Glutamatergic neuron (in vitro differentiated cells): ENCODE measurements at regions not wholly inside any gene's neighbourhood (a gene's known extent, or its start where the extent isn't known, plus 50 kb on each side); places are given as distances from the start of the nearest gene placed in this dataset.

Experiments
- DNase-seq: peaks from one replicate; pipeline ENCODE4 v3.0.0; 2022
- H3K27ac Mint-ChIP-seq: one replicate; pipeline ENCODE4 v1.8.0; 2020; ENCODE audit warnings: mild to moderate bottlenecking, mixed read lengths, inconsistent platforms; ENCODE audit not compliant: unreplicated experiment
- H3K27me3 Mint-ChIP-seq: one replicate; pipeline ENCODE4 v1.8.0; 2020; ENCODE audit warnings: mild to moderate bottlenecking, moderate library complexity, mixed read lengths, inconsistent platforms; ENCODE audit not compliant: unreplicated experiment
- H3K36me3 Mint-ChIP-seq: one replicate; pipeline ENCODE4 v1.8.0; 2020; ENCODE audit warnings: mild to moderate bottlenecking, mixed read lengths, inconsistent platforms; ENCODE audit not compliant: unreplicated experiment
- H3K4me1 Mint-ChIP-seq: one replicate; pipeline ENCODE4 v1.8.0; 2020; ENCODE audit warnings: mild to moderate bottlenecking, low read depth, mixed read lengths, inconsistent platforms; ENCODE audit not compliant: unreplicated experiment
- H3K4me3 Mint-ChIP-seq: one replicate; pipeline ENCODE4 v1.8.0; 2020; ENCODE audit warnings: mild to moderate bottlenecking, mixed read lengths, inconsistent platforms; ENCODE audit not compliant: unreplicated experiment
- H3K9me3 Mint-ChIP-seq: one replicate; pipeline ENCODE4 v1.8.0; 2020; ENCODE audit warnings: mild to moderate bottlenecking, moderate library complexity, mixed read lengths, inconsistent platforms; ENCODE audit not compliant: unreplicated experiment
- TF ChIP-seq, protein P1 (sequence below): fragments of 200-600 bp; sonication (generic); IDR thresholded peaks from one replicate; pipeline ENCODE4 v1.5.0; 2021; ENCODE audit not compliant: partially characterized antibody, unreplicated experiment

DNA sequence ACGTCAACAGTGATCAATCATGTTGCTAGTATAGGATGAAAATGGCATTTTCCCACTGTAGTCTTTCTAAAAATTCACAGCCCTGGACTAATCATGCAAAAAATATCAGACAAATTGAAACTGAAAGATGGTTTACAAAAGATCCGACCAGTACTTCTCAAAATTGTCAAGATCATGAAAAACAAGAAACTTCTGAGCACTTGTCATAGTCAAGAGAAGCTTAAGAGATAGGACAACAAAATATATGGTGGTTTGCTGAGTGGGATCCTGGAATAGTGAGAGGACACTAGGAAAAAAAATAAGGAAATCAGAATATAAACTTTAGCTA is 101.1 kb downstream of the NAA11 start:
- DNase-seq, result no peak
- H3K27ac Mint-ChIP-seq, result no peak overlapping the region
- TF ChIP-seq, protein P1, sequence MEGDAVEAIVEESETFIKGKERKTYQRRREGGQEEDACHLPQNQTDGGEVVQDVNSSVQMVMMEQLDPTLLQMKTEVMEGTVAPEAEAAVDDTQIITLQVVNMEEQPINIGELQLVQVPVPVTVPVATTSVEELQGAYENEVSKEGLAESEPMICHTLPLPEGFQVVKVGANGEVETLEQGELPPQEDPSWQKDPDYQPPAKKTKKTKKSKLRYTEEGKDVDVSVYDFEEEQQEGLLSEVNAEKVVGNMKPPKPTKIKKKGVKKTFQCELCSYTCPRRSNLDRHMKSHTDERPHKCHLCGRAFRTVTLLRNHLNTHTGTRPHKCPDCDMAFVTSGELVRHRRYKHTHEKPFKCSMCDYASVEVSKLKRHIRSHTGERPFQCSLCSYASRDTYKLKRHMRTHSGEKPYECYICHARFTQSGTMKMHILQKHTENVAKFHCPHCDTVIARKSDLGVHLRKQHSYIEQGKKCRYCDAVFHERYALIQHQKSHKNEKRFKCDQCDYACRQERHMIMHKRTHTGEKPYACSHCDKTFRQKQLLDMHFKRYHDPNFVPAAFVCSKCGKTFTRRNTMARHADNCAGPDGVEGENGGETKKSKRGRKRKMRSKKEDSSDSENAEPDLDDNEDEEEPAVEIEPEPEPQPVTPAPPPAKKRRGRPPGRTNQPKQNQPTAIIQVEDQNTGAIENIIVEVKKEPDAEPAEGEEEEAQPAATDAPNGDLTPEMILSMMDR, result no peak
- H3K4me3 Mint-ChIP-seq, result no peak overlapping the region
- no peaks in the 10 kb centered on the region for H3K4me1 Mint-ChIP-seq
- H3K36me3 Mint-ChIP-seq, result no peaks in the 10 kb centered on the region
- peaks cover 2% of the 10 kb centered on the region for H3K27me3 Mint-ChIP-seq
- H3K9me3 Mint-ChIP-seq, result peaks cover 2% of the 10 kb centered on the region

DNA sequence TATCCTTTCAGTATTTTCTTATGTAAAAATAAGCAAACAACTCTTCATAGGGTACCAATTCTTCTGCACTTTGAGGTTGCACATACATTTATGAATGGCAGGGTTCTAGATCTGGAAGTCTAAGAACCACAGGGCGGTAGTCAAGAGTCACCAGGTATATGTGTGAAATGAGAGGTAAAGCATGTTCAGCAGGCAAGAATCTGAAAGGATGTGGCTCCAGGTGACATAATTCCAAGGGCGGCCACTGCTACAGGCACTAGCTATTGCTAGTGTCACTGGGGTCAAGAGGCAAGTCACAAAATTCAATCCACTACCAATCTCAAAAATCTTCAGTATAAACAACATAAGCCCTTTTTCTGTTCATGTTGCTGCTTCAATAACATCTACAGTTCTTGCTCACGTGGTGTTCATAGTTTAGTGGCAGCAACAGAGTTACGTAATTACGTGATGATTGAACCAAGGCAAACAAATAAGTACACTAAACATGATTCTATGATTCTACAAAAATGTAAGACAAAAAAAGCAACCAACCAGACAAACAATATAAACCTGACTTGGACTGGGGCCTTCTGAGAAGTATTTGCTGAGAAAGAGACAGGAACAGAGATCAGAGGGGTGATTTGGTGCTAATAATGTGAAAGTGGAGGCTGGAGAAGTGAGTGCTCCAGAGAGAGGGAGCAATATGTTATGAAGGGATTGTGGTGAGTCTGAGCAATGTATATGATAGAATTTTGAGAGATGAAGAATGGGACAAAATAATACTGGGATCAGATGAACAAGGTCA is 101.7 kb downstream of the NAA11 start:
- no peak overlapping the region for H3K4me3 Mint-ChIP-seq
- no peaks in the 10 kb centered on the region for H3K36me3 Mint-ChIP-seq
- no peak for DNase-seq
- no peaks in the 10 kb centered on the region for H3K4me1 Mint-ChIP-seq
- H3K9me3 Mint-ChIP-seq, result peaks cover 2% of the 10 kb centered on the region
- H3K27ac Mint-ChIP-seq, result no peak overlapping the region
- H3K27me3 Mint-ChIP-seq, result peaks cover 2% of the 10 kb centered on the region
- TF ChIP-seq, protein P1, result no peak

DNA sequence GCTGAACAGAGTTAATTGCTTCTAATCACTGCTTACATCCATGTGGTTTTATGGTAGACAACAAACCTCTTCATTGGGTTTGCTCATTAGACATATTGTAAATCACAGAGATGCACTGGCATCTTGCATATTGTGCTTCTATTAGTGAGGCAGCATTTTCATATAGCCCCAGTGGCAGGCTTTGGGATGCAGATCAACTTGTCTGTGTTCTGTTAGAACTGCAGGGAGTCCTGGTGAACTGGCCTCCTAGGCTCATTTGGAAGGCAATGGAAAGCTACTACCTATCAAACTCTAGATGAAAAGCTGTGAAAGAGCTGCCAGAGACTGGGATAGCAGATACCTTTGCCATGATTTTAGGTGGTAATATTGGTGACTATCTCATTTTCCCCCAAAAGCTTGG is 108.8 kb downstream of the NAA11 start:
- Mint-ChIP-seq H3K36me3 (no peaks in the 10 kb centered on the region), H3K27me3 (peaks cover 2% of the 10 kb centered on the region), H3K9me3 (peaks cover 5% of the 10 kb centered on the region), H3K27ac (peak overlapping the region; percentile 31), H3K4me1 (peaks cover 28% of the 10 kb centered on the region), H3K4me3 (no peak overlapping the region)
- no peak for DNase-seq
- TF ChIP-seq, protein P1, result no peak

DNA sequence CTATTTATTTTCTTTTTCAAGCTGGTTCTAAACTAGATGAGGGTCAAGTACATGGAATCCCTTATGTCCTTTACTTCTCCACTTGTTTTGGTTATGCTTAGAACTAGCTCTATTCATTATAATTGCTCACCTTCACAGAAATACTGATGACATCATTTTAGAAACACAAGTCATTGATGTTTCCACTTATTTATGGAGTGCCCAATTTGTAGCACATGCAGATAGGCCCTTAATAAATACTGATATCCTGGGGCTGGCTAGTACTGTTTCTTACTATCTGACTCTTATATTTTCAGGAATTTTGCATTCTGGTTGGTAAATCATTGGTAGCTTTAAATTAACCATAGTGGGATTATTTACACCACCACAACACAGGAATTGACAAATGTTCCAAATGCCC is 112.2 kb downstream of the NAA11 start:
- DNase-seq, result no peak
- H3K27ac Mint-ChIP-seq, result peak overlapping the region; percentile 87
- H3K4me3 Mint-ChIP-seq, result no peak overlapping the region
- peaks cover 49% of the 10 kb centered on the region for H3K4me1 Mint-ChIP-seq
- H3K36me3 Mint-ChIP-seq, result peaks cover 4% of the 10 kb centered on the region
- TF ChIP-seq, protein P1, result no peak
- peaks cover 8% of the 10 kb centered on the region for H3K27me3 Mint-ChIP-seq
- peaks cover 17% of the 10 kb centered on the region for H3K9me3 Mint-ChIP-seq

DNA sequence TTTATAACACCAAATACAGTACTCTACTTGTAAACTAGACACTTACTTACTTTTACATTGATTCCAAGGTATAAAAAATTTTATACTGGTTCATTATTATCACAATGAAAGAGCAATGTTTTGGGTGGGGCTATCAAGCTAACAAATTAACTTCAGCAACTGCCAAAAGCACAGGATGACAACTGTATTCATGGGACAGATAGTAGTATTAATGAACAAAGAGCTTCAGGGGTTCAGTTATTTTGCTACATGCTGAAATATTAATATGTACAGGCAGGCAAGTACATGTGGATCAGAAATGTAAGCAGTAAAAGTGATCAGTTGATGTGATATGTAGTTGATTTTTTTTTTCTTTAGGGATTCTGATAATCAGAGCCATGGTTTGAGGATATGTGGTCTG is 112.9 kb downstream of the NAA11 start:
- Mint-ChIP-seq H3K36me3 (peaks cover 4% of the 10 kb centered on the region), H3K4me1 (peaks cover 48% of the 10 kb centered on the region), H3K4me3 (no peak overlapping the region), H3K27me3 (peaks cover 8% of the 10 kb centered on the region), H3K27ac (peak overlapping the region; percentile 87), H3K9me3 (peaks cover 17% of the 10 kb centered on the region)
- TF ChIP-seq, protein P1, result no peak
- no peak for DNase-seq
